Gastrocnemius medialis (tissue), 4 donors: ENCODE measurements at regions not wholly inside any gene's neighbourhood (a gene's known extent, or its start where the extent isn't known, plus 50 kb on each side); places are given as distances from the start of the nearest gene placed in this dataset.

Experiments used
- ATAC-seq, 2 donors: fragments of 150-250 bp; one replicate each; pipeline ENCODE4 v1.9.1; 2016
- DNase-seq, 2 donors: peaks; one replicate each; pipeline ENCODE4 v3.0.0-alpha.2; 2019
- H3K27ac ChIP-seq, 4 donors: fragments of 200-600 bp; sonication (generic); 1 replicate in 1 of 4; 2 replicates in 3 of 4; pipeline ENCODE4 v1.5.1; 2016 to 2018; ENCODE audit warnings: mild to moderate bottlenecking in 2 of 4, moderate library complexity in 1 of 4
- H3K27me3 ChIP-seq, 3 donors: fragments of 200-600 bp; sonication (generic) in 2 of 3; 1 replicate in 1 of 3; 2 replicates in 2 of 3; pipeline versions ENCODE4 v1.5.1 to v1.6.0; 2016 to 2019; ENCODE audit warnings: mild to moderate bottlenecking in 1 of 3, moderate library complexity in 1 of 3
- H3K36me3 ChIP-seq, 2 donors: fragments of 200-600 bp; sonication (generic) in 1 of 2; one replicate each; pipeline ENCODE4 v1.5.1; 2017 to 2018
- H3K4me1 ChIP-seq, 2 donors: fragments of 200-600 bp; sonication (generic) in 1 of 2; one replicate each; pipeline ENCODE4 v1.5.1; 2016 to 2017; ENCODE audit warnings: mild to moderate bottlenecking in 2 of 2
- H3K4me3 ChIP-seq, 4 donors: fragments of 200-600 bp; sonication (generic) in 3 of 4; 1 replicate in 1 of 4; 2 replicates in 3 of 4; pipeline ENCODE4 v1.5.1; 2016 to 2019; ENCODE audit warnings: mild to moderate bottlenecking in 2 of 4
- H3K9me3 ChIP-seq, 3 donors: fragments of 200-600 bp; sonication (generic) in 2 of 3; 1 replicate in 1 of 3; 2 replicates in 2 of 3; pipeline ENCODE4 v1.5.1; 2016 to 2019
- POLR2A ChIP-seq, 2 donors: fragments of 450-650 bp; IDR thresholded peaks; one replicate each; pipeline ENCODE4 v1.6.1; 2017; ENCODE audit warnings: antibody characterized with exemption in 2 of 2, mild to moderate bottlenecking in 2 of 2, moderate library complexity in 2 of 2
- in situ Hi-C, 4 donors: fragments of 200-750 bp; cut with MboI; loops; one replicate each; pipeline versions ENCODE4 v1.15.0 to v1.8.0; 2017; ENCODE audit warnings: low sequenced_read_pairs in 4 of 4
- intact Hi-C: fragments of 100-400 bp; cut with DNase I; formaldehyde crosslinking; loops from one replicate; pipeline ENCODE4 v1.15.1; 2023; ENCODE audit warnings: low total_unique reads
- TF ChIP-seq, protein P1 (sequence below), 5 experiments: fragments of 450-650 bp in 3 of 5; fragments of 200-600 bp in 2 of 5; sonication (generic) in 2 of 5; IDR thresholded peaks in 4 of 5; conservative IDR thresholded peaks in 1 of 5; 1 replicate in 4 of 5; 2 replicates in 1 of 5; pipeline ENCODE4 v1.5.1; 2016 to 2019; ENCODE audit warnings: antibody characterized with exemption in 5 of 5, mild to moderate bottlenecking in 3 of 5, moderate library complexity in 3 of 5

DNA sequence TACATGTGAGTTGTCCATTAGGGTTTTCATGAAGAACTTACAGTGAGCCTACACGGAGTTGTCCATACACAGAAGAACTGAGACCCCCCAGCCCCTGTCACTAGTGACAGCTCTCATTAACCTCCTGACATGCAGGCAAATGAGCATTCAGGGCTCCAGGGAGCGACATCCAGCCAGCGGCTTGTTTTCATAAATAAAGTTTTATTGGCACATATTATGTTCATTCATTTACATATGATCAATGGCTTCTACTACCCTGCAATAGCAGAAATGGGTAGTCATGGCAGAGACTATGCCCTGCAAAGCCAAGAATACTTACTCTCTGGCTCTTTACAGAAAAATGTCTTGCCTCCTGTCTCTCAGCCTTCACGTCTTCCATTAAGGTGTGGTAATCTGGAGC, 553.5 kb downstream of the EDEM1 start:
- Histone ChIP-seq H3K36me3 (no peaks in the 10 kb centered on the region), H3K27me3 (no peaks in the 10 kb centered on the region), H3K27ac (no peak overlapping the region), H3K9me3 (no peaks in the 10 kb centered on the region), H3K4me3 (no peak overlapping the region), H3K4me1 (no peaks in the 10 kb centered on the region)
- DNase-seq (no peak), ATAC-seq (no peak)
- intact Hi-C loops (no loop called here), in situ Hi-C loops (no loop called here)
- TF ChIP-seq POLR2A (IDR thresholded peaks at IDR 0.05), result no peak
- TF ChIP-seq, protein P1, sequence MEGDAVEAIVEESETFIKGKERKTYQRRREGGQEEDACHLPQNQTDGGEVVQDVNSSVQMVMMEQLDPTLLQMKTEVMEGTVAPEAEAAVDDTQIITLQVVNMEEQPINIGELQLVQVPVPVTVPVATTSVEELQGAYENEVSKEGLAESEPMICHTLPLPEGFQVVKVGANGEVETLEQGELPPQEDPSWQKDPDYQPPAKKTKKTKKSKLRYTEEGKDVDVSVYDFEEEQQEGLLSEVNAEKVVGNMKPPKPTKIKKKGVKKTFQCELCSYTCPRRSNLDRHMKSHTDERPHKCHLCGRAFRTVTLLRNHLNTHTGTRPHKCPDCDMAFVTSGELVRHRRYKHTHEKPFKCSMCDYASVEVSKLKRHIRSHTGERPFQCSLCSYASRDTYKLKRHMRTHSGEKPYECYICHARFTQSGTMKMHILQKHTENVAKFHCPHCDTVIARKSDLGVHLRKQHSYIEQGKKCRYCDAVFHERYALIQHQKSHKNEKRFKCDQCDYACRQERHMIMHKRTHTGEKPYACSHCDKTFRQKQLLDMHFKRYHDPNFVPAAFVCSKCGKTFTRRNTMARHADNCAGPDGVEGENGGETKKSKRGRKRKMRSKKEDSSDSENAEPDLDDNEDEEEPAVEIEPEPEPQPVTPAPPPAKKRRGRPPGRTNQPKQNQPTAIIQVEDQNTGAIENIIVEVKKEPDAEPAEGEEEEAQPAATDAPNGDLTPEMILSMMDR (IDR thresholded peaks at IDR 0.05 in 4 of 5, conservative IDR thresholded peaks at IDR 0.05 in 1 of 5), result no peak

- no peak overlapping the region for H3K27ac ChIP-seq
- in situ Hi-C loops, result loop anchor here in 1 of 4 donors (25.0 kb wide), 1 partner anchor 88 kb away; no protein-coding TSS in a partner anchor
- H3K4me1 ChIP-seq, result no peaks in the 10 kb centered on the region
- H3K4me3 ChIP-seq, result no peak overlapping the region
- H3K36me3 ChIP-seq, result no peaks in the 10 kb centered on the region
- no peaks in the 10 kb centered on the region for H3K9me3 ChIP-seq
- H3K27me3 ChIP-seq, result no peaks in the 10 kb centered on the region
- no peak for DNase-seq
- TF ChIP-seq POLR2A (IDR thresholded peaks at IDR 0.05), result no peak
- ATAC-seq, result no peak
- intact Hi-C loops, result no loop called here
Observed at GRCh38 chr3:5750091-5750490, 562.6 kb downstream of the EDEM1 start.

DNA sequence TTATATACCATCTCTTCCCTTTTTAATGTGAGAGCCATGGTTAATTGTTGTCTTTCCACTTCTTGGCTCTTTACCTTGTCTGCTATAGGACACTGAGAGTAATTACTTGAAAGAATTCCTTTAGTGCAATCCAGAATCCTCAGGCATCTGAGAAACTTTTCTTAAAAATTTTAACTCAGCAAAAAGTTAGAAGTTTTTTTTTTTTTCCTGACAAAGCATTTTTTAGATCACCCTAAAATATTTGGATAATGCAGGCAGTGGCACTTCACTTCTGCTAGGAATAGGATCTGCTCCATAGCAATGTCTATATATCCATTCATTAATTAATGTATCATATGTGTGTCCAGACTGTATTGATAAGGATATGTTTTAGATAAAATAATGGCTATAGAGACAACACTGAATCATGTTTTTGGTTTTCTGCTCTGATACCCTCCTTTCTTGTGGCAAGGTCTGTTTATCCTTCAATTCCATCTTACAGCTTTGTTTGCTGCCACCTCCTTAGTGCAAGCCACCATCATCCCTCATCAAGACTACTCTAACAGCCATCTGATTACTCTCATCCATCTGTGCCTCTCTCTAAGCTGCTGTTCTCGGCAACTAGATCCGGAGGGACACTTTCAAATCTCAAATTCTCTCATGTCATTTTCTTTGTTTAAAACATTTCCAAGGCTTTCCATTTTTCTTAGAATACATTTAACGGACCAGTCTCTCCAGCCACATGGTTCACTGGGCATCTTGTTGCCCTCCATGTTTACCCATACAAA, 563.5 kb downstream of the EDEM1 start:
- no peaks in the 10 kb centered on the region for H3K27me3 ChIP-seq
- ATAC-seq (no peak), DNase-seq (no peak)
- no peaks in the 10 kb centered on the region for H3K4me1 ChIP-seq
- intact Hi-C loops (no loop called here), in situ Hi-C loops (loop anchor here in 1 of 4 donors (25.0 kb wide), 1 partner anchor 89 kb away; no protein-coding TSS in a partner anchor)
- H3K27ac ChIP-seq, result no peak overlapping the region
- no peaks in the 10 kb centered on the region for H3K9me3 ChIP-seq
- no peak overlapping the region for H3K4me3 ChIP-seq
- no peak for TF ChIP-seq POLR2A (IDR thresholded peaks at IDR 0.05)
- TF ChIP-seq, protein P1 (IDR thresholded peaks at IDR 0.05 in 4 of 5, conservative IDR thresholded peaks at IDR 0.05 in 1 of 5), result no peak
- no peaks in the 10 kb centered on the region for H3K36me3 ChIP-seq

- DNase-seq, result no peak
- intact Hi-C loops (no loop called here), in situ Hi-C loops (loop anchor here in 1 of 4 donors (25.0 kb wide), 1 partner anchor 92 kb away; no protein-coding TSS in a partner anchor)
- Histone ChIP-seq H3K27ac (no peak overlapping the region), H3K36me3 (no peaks in the 10 kb centered on the region), H3K4me1 (no peaks in the 10 kb centered on the region), H3K9me3 (no peaks in the 10 kb centered on the region), H3K4me3 (no peak overlapping the region), H3K27me3 (no peaks in the 10 kb centered on the region)
- TF ChIP-seq, protein P1 (IDR thresholded peaks at IDR 0.05 in 4 of 5, conservative IDR thresholded peaks at IDR 0.05 in 1 of 5), result no peak
- TF ChIP-seq POLR2A (IDR thresholded peaks at IDR 0.05), result no peak
- ATAC-seq, result no peak
Observed at GRCh38 chr3:5754602-5755001, 567.1 kb downstream of the EDEM1 start.

GRCh38 chr3:5756443-5756842, 568.9 kb downstream of the EDEM1 start:
- in situ Hi-C loops, result loop anchor here in 1 of 4 donors (25.0 kb wide), 1 partner anchor 94 kb away; no protein-coding TSS in a partner anchor
- intact Hi-C loops, result no loop called here
- TF ChIP-seq, protein P1 (IDR thresholded peaks at IDR 0.05 in 4 of 5, conservative IDR thresholded peaks at IDR 0.05 in 1 of 5), result no peak
- no peak for TF ChIP-seq POLR2A (IDR thresholded peaks at IDR 0.05)
- ATAC-seq (no peak), DNase-seq (no peak)
- Histone ChIP-seq H3K9me3 (no peaks in the 10 kb centered on the region), H3K36me3 (no peaks in the 10 kb centered on the region), H3K27me3 (no peaks in the 10 kb centered on the region), H3K4me3 (no peak overlapping the region), H3K4me1 (no peaks in the 10 kb centered on the region), H3K27ac (no peak overlapping the region)
